IPS-18a (cell line): ENCODE measurements at regions not wholly inside any gene's neighbourhood (a gene's known extent, or its start where the extent isn't known, plus 50 kb on each side); places are given as distances from the start of the nearest gene placed in this dataset.

Experiments used
- H3K27ac ChIP-seq: one replicate; pipeline ENCODE4 v1.5.1; 2013; ENCODE audit warnings: low read length
- H3K27me3 ChIP-seq: one replicate; pipeline ENCODE4 v1.6.1; 2013; ENCODE audit warnings: mild to moderate bottlenecking, low read length; ENCODE audit not compliant: control insufficient read depth, insufficient read depth
- H3K36me3 ChIP-seq: one replicate; pipeline ENCODE4 v1.6.1; 2013; ENCODE audit warnings: low read depth, low read length; ENCODE audit not compliant: control insufficient read depth
- H3K4me1 ChIP-seq: one replicate; pipeline ENCODE4 v1.6.1; 2013; ENCODE audit warnings: low read depth, low read length; ENCODE audit not compliant: control insufficient read depth
- H3K4me3 ChIP-seq: one replicate; pipeline ENCODE4 v1.5.1; 2013; ENCODE audit warnings: low read length
- H3K9ac ChIP-seq: one replicate; pipeline ENCODE4 v1.6.1; 2013; ENCODE audit warnings: mild to moderate bottlenecking, low read length, moderate library complexity
- H3K9me3 ChIP-seq: one replicate; pipeline ENCODE4 v1.6.1; 2013; ENCODE audit warnings: low read depth, low read length; ENCODE audit not compliant: control insufficient read depth

DNA sequence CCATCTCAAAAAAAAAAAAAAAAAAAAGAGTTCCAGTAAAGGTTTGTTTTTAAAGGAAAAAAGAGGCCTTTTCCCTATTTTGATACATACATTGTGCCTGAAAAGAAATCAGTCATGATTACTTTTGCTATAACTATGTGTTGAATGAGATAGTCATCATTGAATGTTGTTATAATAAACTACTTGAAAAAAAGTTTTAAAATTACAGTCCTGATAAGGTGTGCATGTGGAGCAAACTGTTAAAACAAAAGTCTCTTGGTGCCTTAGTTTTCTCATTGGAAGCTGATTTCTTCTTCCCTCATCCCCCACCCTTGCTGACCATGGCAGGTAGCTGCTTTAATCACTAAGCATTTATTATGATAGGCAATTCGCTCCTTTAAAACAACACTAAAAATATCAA is 172.3 kb upstream of the TBCA start:
- Histone ChIP-seq H3K27me3 (no peaks in the 10 kb centered on the region), H3K9ac (no peak overlapping the region), H3K4me1 (no peaks in the 10 kb centered on the region), H3K4me3 (no peak overlapping the region), H3K36me3 (no peaks in the 10 kb centered on the region), H3K27ac (no peak overlapping the region), H3K9me3 (no peaks in the 10 kb centered on the region)

DNA sequence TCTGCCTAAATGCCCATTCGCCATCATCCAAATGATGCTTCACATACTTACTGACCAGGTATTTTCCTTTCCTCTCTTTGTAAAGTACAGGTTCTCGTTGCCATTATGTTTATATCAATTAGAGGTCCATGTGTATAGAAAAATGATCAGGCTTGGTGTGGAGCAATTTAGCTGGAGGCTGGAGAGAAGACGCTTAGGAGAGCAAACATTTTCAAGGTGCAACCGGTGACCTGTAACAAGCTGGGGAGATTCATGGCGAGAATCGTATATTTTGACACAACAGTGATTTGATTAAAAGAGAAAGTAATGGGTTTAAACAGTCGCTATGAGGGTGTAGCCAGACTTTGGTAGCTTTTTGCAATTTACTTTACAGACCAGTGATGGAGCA is 170.9 kb upstream of the TBCA start:
- H3K9ac ChIP-seq, result no peak overlapping the region
- H3K27ac ChIP-seq, result no peak overlapping the region
- H3K9me3 ChIP-seq, result no peaks in the 10 kb centered on the region
- H3K4me1 ChIP-seq, result no peaks in the 10 kb centered on the region
- H3K27me3 ChIP-seq, result no peaks in the 10 kb centered on the region
- no peak overlapping the region for H3K4me3 ChIP-seq
- no peaks in the 10 kb centered on the region for H3K36me3 ChIP-seq

DNA sequence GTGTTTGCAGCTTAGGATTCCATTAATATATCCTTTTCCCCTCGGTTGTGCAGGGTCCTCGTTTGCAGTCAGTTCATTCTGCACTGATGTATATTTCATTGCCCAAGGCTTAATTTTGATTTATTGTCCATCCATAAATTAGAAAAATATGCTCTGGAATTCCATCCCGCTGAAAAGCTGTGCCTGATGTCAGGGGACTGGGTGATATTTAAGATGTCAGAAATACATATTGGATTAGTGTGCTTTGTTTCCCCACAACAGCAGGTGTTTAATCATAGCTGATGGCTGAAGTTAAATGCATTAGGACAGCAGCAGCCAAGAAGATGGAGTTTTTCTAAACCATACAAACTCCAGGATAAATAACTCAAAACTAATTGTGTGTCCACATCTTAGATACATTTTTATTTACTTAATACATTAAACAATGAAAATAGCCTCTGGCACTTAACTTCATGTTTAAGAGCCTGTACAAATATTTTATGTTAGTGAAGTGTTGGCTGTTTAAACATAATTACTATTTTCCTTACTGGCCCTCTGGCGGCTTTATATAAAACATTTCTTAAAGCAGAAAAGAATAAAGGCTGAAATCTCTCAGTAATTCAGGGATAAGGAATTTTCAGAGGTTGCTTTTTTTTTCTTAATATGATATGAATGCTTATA is 170.4 kb upstream of the TBCA start:
- Histone ChIP-seq H3K4me1 (no peaks in the 10 kb centered on the region), H3K36me3 (no peaks in the 10 kb centered on the region), H3K9ac (no peak overlapping the region), H3K27me3 (no peaks in the 10 kb centered on the region), H3K9me3 (no peaks in the 10 kb centered on the region), H3K4me3 (no peak overlapping the region), H3K27ac (no peak overlapping the region)

DNA sequence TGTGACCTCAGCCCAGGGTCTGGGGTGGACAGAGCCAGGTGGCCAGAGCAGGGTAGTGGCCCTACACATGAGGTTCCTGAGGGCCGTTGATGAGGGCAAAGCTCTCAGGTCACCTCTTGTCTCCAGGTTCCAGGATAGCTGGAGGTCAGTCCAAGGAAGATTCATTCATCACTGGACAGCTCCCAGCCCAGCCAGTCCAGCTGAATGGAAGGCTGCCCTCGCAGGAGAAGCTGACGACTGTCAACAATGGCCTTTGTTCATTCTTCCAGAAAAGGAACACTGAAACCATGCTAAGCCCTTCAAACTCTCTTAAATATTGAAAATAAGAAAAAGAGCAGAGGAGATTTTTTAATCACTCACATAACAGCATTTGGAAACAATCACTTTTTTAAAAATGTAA is 169.7 kb upstream of the TBCA start:
- H3K27ac ChIP-seq, result no peak overlapping the region
- H3K27me3 ChIP-seq, result no peaks in the 10 kb centered on the region
- no peaks in the 10 kb centered on the region for H3K36me3 ChIP-seq
- no peak overlapping the region for H3K9ac ChIP-seq
- no peaks in the 10 kb centered on the region for H3K9me3 ChIP-seq
- H3K4me1 ChIP-seq, result no peaks in the 10 kb centered on the region
- no peak overlapping the region for H3K4me3 ChIP-seq

DNA sequence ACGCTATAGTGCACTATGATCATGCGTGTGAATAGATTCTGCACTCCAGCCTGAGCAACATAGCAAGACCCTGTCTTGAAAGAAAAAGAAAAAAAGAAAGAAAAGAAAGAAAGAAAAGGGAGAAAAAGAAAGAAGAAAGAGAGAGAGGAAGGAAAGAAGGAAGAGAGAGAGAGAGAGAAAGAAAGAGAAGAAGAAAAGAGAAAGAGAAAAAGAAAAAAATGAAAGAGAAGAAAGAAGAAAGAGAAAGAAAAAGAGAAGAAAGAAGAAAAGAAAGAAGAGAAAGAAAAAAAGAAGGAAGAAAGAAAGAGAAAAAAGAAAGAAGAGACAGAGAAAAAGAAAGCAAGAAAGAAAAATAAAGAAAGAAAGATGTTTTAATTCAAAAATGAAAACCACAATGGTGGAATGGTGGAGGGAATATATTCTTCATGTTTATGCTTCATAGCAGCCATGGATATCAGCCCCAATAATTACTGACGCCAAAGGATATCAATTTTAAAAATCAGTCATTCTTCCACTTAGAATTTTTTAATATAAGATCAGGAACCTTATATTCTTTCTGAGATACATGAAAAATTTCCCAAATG is 168.7 kb upstream of the TBCA start:
- Histone ChIP-seq H3K9ac (no peak overlapping the region), H3K27ac (no peak overlapping the region), H3K4me1 (no peaks in the 10 kb centered on the region), H3K4me3 (no peak overlapping the region), H3K9me3 (no peaks in the 10 kb centered on the region), H3K27me3 (no peaks in the 10 kb centered on the region), H3K36me3 (no peaks in the 10 kb centered on the region)

DNA sequence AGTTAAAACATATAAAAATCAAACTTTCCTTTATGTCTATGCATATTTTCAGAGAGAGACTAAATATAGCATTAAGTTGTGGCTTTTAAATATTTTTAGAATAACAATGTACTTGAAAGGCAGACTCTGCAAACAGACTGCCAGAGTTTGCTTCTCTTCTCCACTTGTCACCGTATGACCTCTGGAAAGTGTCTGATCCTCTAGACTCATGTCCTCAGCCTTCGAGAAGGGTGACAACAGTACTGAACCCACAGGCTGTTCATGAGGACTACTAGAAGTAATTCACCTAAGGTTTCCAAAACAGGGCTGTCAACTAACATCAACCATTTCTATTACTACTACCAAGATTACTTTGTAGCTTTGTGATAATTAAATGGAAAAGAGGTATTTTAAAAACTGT is 167.7 kb upstream of the TBCA start:
- Histone ChIP-seq H3K27ac (no peak overlapping the region), H3K36me3 (no peaks in the 10 kb centered on the region), H3K27me3 (no peaks in the 10 kb centered on the region), H3K9me3 (no peaks in the 10 kb centered on the region), H3K9ac (no peak overlapping the region), H3K4me1 (no peaks in the 10 kb centered on the region), H3K4me3 (no peak overlapping the region)

DNA sequence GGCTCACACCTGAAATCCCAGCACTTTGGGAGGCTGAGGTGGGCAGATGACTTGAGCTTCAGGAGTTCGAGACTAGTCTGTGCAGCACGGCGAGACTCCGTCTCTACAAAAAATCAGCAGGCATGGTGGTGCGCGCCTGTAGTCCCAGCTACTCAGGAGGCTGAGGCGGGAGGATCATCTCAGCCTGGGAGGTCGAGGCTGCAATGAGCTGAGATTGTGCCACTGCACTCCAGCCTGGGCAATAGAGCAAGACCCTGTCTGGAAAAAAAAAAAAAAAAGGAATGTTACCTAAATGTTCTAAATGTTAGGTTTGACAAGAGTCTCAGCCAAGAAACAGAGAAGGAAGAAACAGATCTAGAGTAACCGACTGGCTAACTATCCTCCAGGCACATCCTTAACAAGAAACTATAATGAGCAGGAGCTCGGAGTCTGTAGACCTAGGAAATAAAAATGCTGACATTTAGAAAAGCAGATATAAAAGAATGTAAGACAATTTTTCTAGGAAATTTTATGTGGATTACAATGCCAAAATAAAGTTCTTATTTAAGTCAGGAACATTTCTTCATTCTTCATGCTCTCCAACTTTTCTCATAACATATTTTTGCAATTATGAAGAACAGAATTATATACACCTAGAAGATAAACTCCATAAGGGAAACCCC is 166.6 kb upstream of the TBCA start:
- no peak overlapping the region for H3K9ac ChIP-seq
- no peaks in the 10 kb centered on the region for H3K9me3 ChIP-seq
- H3K27ac ChIP-seq, result no peak overlapping the region
- no peaks in the 10 kb centered on the region for H3K27me3 ChIP-seq
- no peaks in the 10 kb centered on the region for H3K36me3 ChIP-seq
- H3K4me1 ChIP-seq, result no peaks in the 10 kb centered on the region
- H3K4me3 ChIP-seq, result no peak overlapping the region

DNA sequence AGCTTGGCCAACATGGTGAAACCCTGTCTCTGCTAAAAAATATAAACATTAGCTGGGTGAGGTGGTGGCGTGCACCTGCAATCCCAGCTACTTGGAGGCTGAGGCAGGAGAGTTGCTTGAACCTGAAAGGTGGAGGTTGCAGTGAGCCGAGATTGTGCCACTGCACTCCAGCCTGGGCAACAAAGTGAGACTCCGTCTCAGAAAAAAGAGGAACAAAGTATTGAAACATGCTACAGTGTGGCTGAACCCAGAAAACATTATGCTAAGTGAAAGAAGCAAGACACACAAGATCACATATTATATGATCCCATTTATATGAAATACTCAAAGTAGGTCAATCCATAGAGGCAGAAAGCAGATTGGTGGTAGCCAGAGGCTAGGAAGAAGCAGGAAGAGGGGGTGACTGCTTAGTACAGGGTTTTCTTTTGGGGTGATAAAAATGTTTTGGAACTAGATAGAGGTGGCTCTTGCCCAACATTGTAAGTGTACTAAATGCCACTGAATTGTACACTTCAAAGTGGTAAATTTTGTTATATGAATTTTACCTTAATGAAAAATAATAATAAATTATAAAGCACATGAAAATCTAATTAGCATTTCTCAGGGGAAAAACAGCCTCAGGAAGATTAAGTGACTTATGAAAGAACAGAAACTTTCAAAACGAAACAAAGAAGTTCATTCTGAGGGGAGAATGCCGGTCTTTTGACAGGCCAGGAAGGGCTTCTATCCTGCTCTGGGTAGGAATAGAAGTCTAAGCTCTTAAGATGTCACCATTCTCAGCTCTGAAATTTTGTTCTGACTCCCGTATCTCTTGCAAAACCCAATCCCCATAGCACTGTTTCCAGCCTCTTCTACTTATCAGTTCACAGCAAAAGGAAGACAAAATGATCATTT is 161.1 kb upstream of the TBCA start:
- Histone ChIP-seq H3K36me3 (no peaks in the 10 kb centered on the region), H3K4me1 (no peaks in the 10 kb centered on the region), H3K27ac (no peak overlapping the region), H3K9ac (no peak overlapping the region), H3K27me3 (no peaks in the 10 kb centered on the region), H3K4me3 (no peak overlapping the region), H3K9me3 (no peaks in the 10 kb centered on the region)

DNA sequence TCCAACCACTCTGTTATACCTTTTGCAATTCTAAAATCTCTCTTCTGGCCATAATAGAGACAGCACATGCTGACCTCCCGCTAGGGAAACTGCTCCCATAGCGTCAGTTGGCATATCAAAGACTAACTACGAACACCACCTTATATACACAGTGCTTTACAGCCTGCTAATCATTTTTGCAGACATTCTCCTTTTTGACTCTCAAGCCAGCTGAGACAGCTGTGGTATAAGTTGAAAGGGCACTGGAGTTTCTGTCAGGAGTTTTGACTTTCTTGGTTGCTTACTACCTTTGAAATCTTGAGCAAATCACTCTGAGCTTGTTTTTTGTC is 160.2 kb upstream of the TBCA start:
- H3K27me3 ChIP-seq, result no peaks in the 10 kb centered on the region
- H3K36me3 ChIP-seq, result no peaks in the 10 kb centered on the region
- H3K9ac ChIP-seq, result no peak overlapping the region
- H3K9me3 ChIP-seq, result no peaks in the 10 kb centered on the region
- H3K4me1 ChIP-seq, result no peaks in the 10 kb centered on the region
- H3K4me3 ChIP-seq, result no peak overlapping the region
- no peak overlapping the region for H3K27ac ChIP-seq

DNA sequence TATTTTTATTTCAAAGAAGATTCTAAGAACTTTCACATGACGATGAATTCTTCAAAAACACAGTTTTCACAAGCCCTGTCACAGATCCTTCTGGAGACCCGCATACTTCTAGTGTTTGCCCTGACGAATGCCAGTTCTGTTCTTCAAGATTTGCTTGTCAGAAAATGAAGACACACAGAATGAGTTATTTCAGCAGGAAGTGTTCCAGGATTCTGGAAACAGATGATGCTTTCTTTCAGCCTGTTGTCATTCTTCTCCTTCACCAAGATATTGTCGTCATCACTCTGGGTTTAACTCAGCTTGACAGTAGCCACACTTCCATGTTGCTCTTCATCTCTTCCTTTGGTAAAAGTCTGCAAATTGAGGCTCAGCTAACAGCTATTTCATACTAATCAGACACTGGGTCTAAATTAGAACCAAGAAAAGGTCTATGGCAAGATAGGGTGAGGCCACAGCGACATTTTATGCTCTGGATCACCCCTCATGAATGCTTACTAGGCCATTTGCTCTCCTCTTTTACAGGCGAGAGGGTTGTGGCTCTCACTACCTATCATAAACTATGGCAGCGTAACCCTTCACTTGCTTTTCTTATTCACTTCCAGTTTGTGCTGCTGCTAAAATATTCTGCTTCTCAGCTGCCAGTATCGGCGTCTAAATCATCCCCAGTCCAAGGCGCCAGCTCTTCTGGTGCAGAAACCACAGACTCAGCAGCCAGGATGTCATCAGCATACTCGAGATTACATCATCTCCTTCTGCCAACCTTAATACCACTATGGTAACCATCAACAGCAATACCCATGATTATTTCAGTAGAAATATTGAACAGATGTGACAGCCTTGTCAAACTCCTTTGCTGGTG is 159.6 kb upstream of the TBCA start:
- Histone ChIP-seq H3K27me3 (no peaks in the 10 kb centered on the region), H3K27ac (no peak overlapping the region), H3K4me1 (no peaks in the 10 kb centered on the region), H3K9ac (no peak overlapping the region), H3K36me3 (no peaks in the 10 kb centered on the region), H3K9me3 (no peaks in the 10 kb centered on the region), H3K4me3 (no peak overlapping the region)

DNA sequence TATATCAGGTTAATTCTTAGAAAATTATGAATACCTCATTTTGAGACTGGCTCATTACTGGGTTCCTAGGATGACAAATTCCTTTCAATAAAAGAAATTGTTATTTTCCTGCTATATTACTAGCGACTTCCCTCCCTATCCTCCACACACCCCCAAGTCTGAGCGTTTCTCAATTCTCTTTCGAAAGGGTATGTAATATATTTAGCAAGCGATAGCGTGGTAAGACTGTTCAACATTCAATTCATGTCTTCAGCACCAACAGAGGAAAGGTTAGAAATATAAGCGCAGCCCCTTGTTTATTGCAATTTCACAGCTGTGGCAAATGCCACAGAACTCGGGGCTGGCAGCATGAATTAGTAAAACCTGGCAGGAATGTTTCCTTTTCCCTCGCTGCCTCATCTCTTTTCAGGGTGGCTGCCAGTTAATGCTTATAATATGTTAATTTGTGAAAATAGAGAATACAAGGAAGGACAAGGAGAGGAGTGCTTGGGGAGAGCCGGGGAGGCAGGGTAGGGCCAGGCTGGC is 152.7 kb upstream of the TBCA start:
- Histone ChIP-seq H3K9me3 (no peaks in the 10 kb centered on the region), H3K27ac (no peak overlapping the region), H3K36me3 (no peaks in the 10 kb centered on the region), H3K4me1 (peaks cover 12% of the 10 kb centered on the region), H3K9ac (no peak overlapping the region), H3K27me3 (no peaks in the 10 kb centered on the region), H3K4me3 (no peak overlapping the region)
